ENCODE measurements at regions not wholly inside any gene's neighbourhood (a gene's known extent, or its start where the extent isn't known, plus 50 kb on each side); places are given as distances from the start of the nearest gene placed in this dataset.

GRCh38 chr14:82536566-82536965 lies 1002.9 kb upstream of the SEL1L start:
- TF ChIP-seq CTCF (IDR thresholded peaks at IDR 0.05) (no peak), POLR2AphosphoS5 (IDR thresholded peaks at IDR 0.05) (no peak), EP300 (IDR thresholded peaks at IDR 0.05; ENCODE audit: low read depth) (no peak), POLR2A (IDR thresholded peaks at IDR 0.05) (no peak)
- Histone ChIP-seq H3K27me3 (no peaks in the 10 kb centered on the region), H3K9me3 (no peaks in the 10 kb centered on the region), H3K27ac (no peak overlapping the region), H3K4me3 (no peak overlapping the region), H3K36me3 (no peaks in the 10 kb centered on the region), H3K4me1 (no peaks in the 10 kb centered on the region)
- in situ Hi-C loops (cut with MboI; ENCODE audit: low pct_ligation_motif_present in 1 of 4, low pct_unique_long_range_greater_than_20kb in 1 of 4, low sequenced_read_pairs in 3 of 4) (no loop called here), intact Hi-C loops (cut with DNase I; ENCODE audit: low total_unique reads) (no loop called here)
- 50 to 65% methylated on average over 2 of the region's 2 CpGs for WGBS, 2 donors (ENCODE audit: low coverage in 1 of 2)
- no peak for DNase-seq

GRCh38 chr14:82537831-82538230 lies 1004.2 kb upstream of the SEL1L start:
- intact Hi-C loops (cut with DNase I; ENCODE audit: low total_unique reads): no loop called here
- H3K36me3 ChIP-seq: no peaks in the 10 kb centered on the region
- 63 to 66% methylated on average over 3 of the region's 3 CpGs for WGBS, 2 donors (ENCODE audit: low coverage in 1 of 2)

DNA sequence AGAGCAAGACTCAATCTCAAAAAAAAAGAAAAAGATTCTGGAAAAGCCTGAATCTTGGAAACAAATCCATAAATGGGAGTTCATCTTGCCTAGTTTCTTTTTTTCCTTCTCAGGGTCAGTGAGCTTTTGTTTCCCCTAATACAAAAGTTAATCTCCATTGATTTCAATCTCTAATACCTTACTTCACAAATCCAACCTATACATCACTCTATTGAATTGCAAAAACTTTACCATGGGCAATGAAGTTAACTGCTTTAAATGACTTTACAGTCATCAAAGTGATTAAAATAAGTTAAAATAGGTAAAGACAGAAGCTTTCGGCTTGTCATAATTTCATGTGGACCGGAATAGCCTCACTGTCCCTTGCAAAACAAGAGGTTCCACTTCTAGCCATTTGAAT lies 1012.7 kb upstream of the SEL1L start:
- in situ Hi-C loops (cut with MboI; ENCODE audit: low pct_ligation_motif_present in 1 of 4, low pct_unique_long_range_greater_than_20kb in 1 of 4, low sequenced_read_pairs in 3 of 4) (no loop called here), intact Hi-C loops (cut with DNase I; ENCODE audit: low total_unique reads) (no loop called here)
- no peaks in the 10 kb centered on the region for H3K36me3 ChIP-seq
- H3K27ac ChIP-seq: no peak overlapping the region
- no peaks in the 10 kb centered on the region for H3K9me3 ChIP-seq
- no peaks in the 10 kb centered on the region for H3K4me1 ChIP-seq
- no peaks in the 10 kb centered on the region for H3K27me3 ChIP-seq
- WGBS, 2 donors (ENCODE audit: low coverage in 1 of 2): 50 to 54% methylated on average over 2 of the region's 2 CpGs
- H3K4me3 ChIP-seq: no peak overlapping the region
- TF ChIP-seq POLR2AphosphoS5 (IDR thresholded peaks at IDR 0.05) (no peak), CTCF (IDR thresholded peaks at IDR 0.05) (no peak), POLR2A (IDR thresholded peaks at IDR 0.05) (no peak), EP300 (IDR thresholded peaks at IDR 0.05; ENCODE audit: low read depth) (no peak)
- DNase-seq: no peak

More at GRCh38 chr14:82537831-82538230, 1004.2 kb upstream of the SEL1L start:
- H3K9me3 ChIP-seq: no peaks in the 10 kb centered on the region
- no peaks in the 10 kb centered on the region for H3K27me3 ChIP-seq
- H3K4me3 ChIP-seq: no peak overlapping the region
- in situ Hi-C loops (cut with MboI; ENCODE audit: low pct_ligation_motif_present in 1 of 4, low pct_unique_long_range_greater_than_20kb in 1 of 4, low sequenced_read_pairs in 3 of 4): no loop called here
- no peak for TF ChIP-seq EP300 (IDR thresholded peaks at IDR 0.05; ENCODE audit: low read depth)
- no peak for TF ChIP-seq CTCF (IDR thresholded peaks at IDR 0.05)
- no peak for TF ChIP-seq POLR2A (IDR thresholded peaks at IDR 0.05)
- TF ChIP-seq POLR2AphosphoS5 (IDR thresholded peaks at IDR 0.05): no peak
- no peaks in the 10 kb centered on the region for H3K4me1 ChIP-seq
- H3K27ac ChIP-seq: no peak overlapping the region
- DNase-seq: no peak

DNA sequence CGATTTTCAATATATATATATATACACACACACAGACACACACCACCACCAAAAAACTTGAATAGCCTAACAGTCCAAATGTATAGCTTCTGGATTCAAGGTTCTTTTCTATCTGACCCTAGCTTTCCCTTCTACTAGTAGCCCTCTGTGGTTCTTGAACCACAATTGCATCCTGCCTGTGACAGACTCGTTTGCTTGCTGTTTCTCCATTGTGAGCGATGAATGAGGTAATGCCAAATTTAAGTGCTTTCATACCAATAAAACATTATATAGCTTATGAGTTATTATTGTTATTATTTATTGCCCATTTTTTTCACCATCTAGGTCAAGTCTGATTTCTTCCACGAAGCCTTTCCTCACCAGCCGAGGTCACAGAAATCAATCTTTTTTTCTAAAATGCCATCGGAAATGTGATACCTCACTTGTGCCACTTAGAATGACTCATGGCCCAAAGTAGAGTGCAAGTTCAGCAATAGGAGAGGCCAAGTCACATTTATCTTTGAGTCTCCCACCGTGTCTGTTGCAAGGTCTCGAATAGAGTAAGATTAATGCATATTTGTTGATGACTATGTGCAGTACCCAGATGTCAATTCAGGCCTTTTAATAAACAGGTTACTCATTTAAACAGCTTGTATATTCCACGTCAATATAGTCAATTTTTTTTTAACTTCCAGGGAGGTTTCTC lies 1015.8 kb upstream of the SEL1L start:
- no peaks in the 10 kb centered on the region for H3K4me1 ChIP-seq
- in situ Hi-C loops (cut with MboI; ENCODE audit: low pct_ligation_motif_present in 1 of 4, low pct_unique_long_range_greater_than_20kb in 1 of 4, low sequenced_read_pairs in 3 of 4) (no loop called here), intact Hi-C loops (cut with DNase I; ENCODE audit: low total_unique reads) (no loop called here)
- no peak for DNase-seq
- no peak overlapping the region for H3K4me3 ChIP-seq
- no peaks in the 10 kb centered on the region for H3K27me3 ChIP-seq
- H3K36me3 ChIP-seq: no peaks in the 10 kb centered on the region
- H3K9me3 ChIP-seq: no peaks in the 10 kb centered on the region
- WGBS, 2 donors (ENCODE audit: low coverage in 1 of 2): 82 to 89% methylated on average over 8 to 9 of the region's 9 CpGs
- H3K27ac ChIP-seq: no peak overlapping the region
- TF ChIP-seq CTCF (IDR thresholded peaks at IDR 0.05): no peak
- TF ChIP-seq EP300 (IDR thresholded peaks at IDR 0.05; ENCODE audit: low read depth): no peak
- no peak for TF ChIP-seq POLR2A (IDR thresholded peaks at IDR 0.05)
- TF ChIP-seq POLR2AphosphoS5 (IDR thresholded peaks at IDR 0.05): no peak

Measured in transverse colon (tissue), 4 donors.